Activated CD4-positive, alpha-beta memory T cell treated with anti-CD3 and anti-CD28 coated beads for 36 hours (primary cell): ENCODE measurements at regions not wholly inside any gene's neighbourhood (a gene's known extent, or its start where the extent isn't known, plus 50 kb on each side); places are given as distances from the start of the nearest gene placed in this dataset.

Experiments used
- CTCF ChIA-PET: fragments of 350-600 bp; sonication (Branson Sonifier 250); formaldehyde crosslinking; loops from one replicate; lab custom pipeline; 2021; ENCODE audit warnings: antibody characterized with exemption, inconsistent platforms; lab: Charles Lee
- POLR2A ChIA-PET: fragments of 350-600 bp; sonication (Branson Sonifier 250); formaldehyde crosslinking; loops from one replicate; lab custom pipeline; 2021; ENCODE audit warnings: antibody characterized with exemption; lab: Charles Lee
- DNase-seq: peaks from one replicate; pipeline ENCODE4 v3.0.0-alpha.2; 2020
- H3K27ac Mint-ChIP-seq: one replicate; pipeline ENCODE4 v1.8.0; 2021; ENCODE audit warnings: mixed read lengths
- H3K27me3 Mint-ChIP-seq: one replicate; pipeline ENCODE4 v1.8.0; 2021; ENCODE audit warnings: mixed read lengths
- H3K36me3 Mint-ChIP-seq: one replicate; pipeline ENCODE4 v1.8.0; 2021; ENCODE audit warnings: mixed read lengths
- H3K4me1 Mint-ChIP-seq: one replicate; pipeline ENCODE4 v1.8.0; 2021; ENCODE audit warnings: low read depth, mixed read lengths
- H3K4me3 Mint-ChIP-seq: one replicate; pipeline ENCODE4 v1.8.0; 2021; ENCODE audit warnings: mild to moderate bottlenecking, mixed read lengths
- H3K9me3 Mint-ChIP-seq: one replicate; pipeline ENCODE4 v1.8.0; 2021; ENCODE audit warnings: mixed read lengths
- intact Hi-C: fragments of 100-400 bp; cut with micrococcal nuclease; formaldehyde crosslinking; loops from one replicate; pipeline ENCODE4 v1.15.1; 2023

- Mint-ChIP-seq H3K9me3 (no peaks in the 10 kb centered on the region), H3K27ac (no peak overlapping the region), H3K27me3 (no peaks in the 10 kb centered on the region), H3K4me1 (peaks cover 5% of the 10 kb centered on the region), H3K4me3 (no peak overlapping the region), H3K36me3 (no peaks in the 10 kb centered on the region)
- peak; percentile 75 for DNase-seq
- intact Hi-C loops = no loop called here
- CTCF ChIA-PET = interaction anchor here (1.1 kb wide), 1 partner anchor 370 kb away, joined by 3 read pairs; no protein-coding TSS in a partner anchor
- POLR2A ChIA-PET = no interaction called here
These were observed 292.1 kb downstream of the SPRY2 start for GRCh38 chr13:80048802-80049201.

- POLR2A ChIA-PET = no interaction called here
- CTCF ChIA-PET = interaction anchor here (1.1 kb wide), 1 partner anchor 369 kb away, joined by 3 read pairs; no protein-coding TSS in a partner anchor
- intact Hi-C loops = no loop called here
- Mint-ChIP-seq H3K27me3 (no peaks in the 10 kb centered on the region), H3K4me3 (no peak overlapping the region), H3K27ac (no peak overlapping the region), H3K4me1 (peaks cover 5% of the 10 kb centered on the region), H3K9me3 (no peaks in the 10 kb centered on the region), H3K36me3 (no peaks in the 10 kb centered on the region)
- DNase-seq = no peak
These were observed 292.9 kb downstream of the SPRY2 start for GRCh38 chr13:80048030-80048429.

GRCh38 chr13:80047406-80047805 is 293.5 kb downstream of the SPRY2 start:
- intact Hi-C loops = no loop called here
- Mint-ChIP-seq H3K4me3 (no peak overlapping the region), H3K27me3 (no peaks in the 10 kb centered on the region), H3K36me3 (no peaks in the 10 kb centered on the region), H3K9me3 (no peaks in the 10 kb centered on the region), H3K4me1 (peaks cover 5% of the 10 kb centered on the region), H3K27ac (no peak overlapping the region)
- POLR2A ChIA-PET = no interaction called here
- no peak for DNase-seq
- CTCF ChIA-PET = interaction anchor here (1.1 kb wide), 1 partner anchor 368 kb away, joined by 3 read pairs; no protein-coding TSS in a partner anchor

GRCh38 chr13:80040981-80041317 is 300.0 kb downstream of the SPRY2 start:
- Mint-ChIP-seq H3K36me3 (no peaks in the 10 kb centered on the region), H3K9me3 (no peaks in the 10 kb centered on the region), H3K4me1 (no peaks in the 10 kb centered on the region), H3K27ac (no peak overlapping the region), H3K4me3 (no peak overlapping the region), H3K27me3 (no peaks in the 10 kb centered on the region)
- ChIA-PET CTCF (no interaction called here), POLR2A (no interaction called here)
- DNase-seq = no peak
- intact Hi-C loops = no loop called here

GRCh38 chr13:80040196-80040980 is 300.5 kb downstream of the SPRY2 start:
- Mint-ChIP-seq H3K36me3 (no peaks in the 10 kb centered on the region), H3K4me1 (no peaks in the 10 kb centered on the region), H3K27me3 (no peaks in the 10 kb centered on the region), H3K9me3 (no peaks in the 10 kb centered on the region), H3K4me3 (no peak overlapping the region), H3K27ac (no peak overlapping the region)
- DNase-seq = no peak
- ChIA-PET POLR2A (no interaction called here), CTCF (no interaction called here)
- intact Hi-C loops = no loop called here

- Mint-ChIP-seq H3K27me3 (no peaks in the 10 kb centered on the region), H3K36me3 (no peaks in the 10 kb centered on the region), H3K9me3 (no peaks in the 10 kb centered on the region), H3K27ac (no peak overlapping the region), H3K4me3 (no peak overlapping the region), H3K4me1 (no peaks in the 10 kb centered on the region)
- intact Hi-C loops = no loop called here
- ChIA-PET CTCF (no interaction called here), POLR2A (no interaction called here)
- no peak for DNase-seq
These were observed 301.9 kb downstream of the SPRY2 start for GRCh38 chr13:80039000-80039399.

- ChIA-PET CTCF (no interaction called here), POLR2A (no interaction called here)
- Mint-ChIP-seq H3K27ac (no peak overlapping the region), H3K36me3 (no peaks in the 10 kb centered on the region), H3K4me3 (no peak overlapping the region), H3K27me3 (no peaks in the 10 kb centered on the region), H3K9me3 (no peaks in the 10 kb centered on the region), H3K4me1 (no peaks in the 10 kb centered on the region)
- intact Hi-C loops = no loop called here
- DNase-seq = no peak
These were observed 302.6 kb downstream of the SPRY2 start for GRCh38 chr13:80038371-80038770.

- intact Hi-C loops = no loop called here
- no peak overlapping the region for H3K4me3 Mint-ChIP-seq
- ChIA-PET CTCF (no interaction called here), POLR2A (no interaction called here)
- H3K4me1 Mint-ChIP-seq = no peaks in the 10 kb centered on the region
- no peaks in the 10 kb centered on the region for H3K27me3 Mint-ChIP-seq
- no peak for DNase-seq
- H3K27ac Mint-ChIP-seq = no peak overlapping the region
- H3K36me3 Mint-ChIP-seq = no peaks in the 10 kb centered on the region
- no peaks in the 10 kb centered on the region for H3K9me3 Mint-ChIP-seq
These were observed 303.4 kb downstream of the SPRY2 start for GRCh38 chr13:80037505-80037888.

GRCh38 chr13:80036845-80037504 is 304.0 kb downstream of the SPRY2 start:
- ChIA-PET POLR2A (no interaction called here), CTCF (no interaction called here)
- no peaks in the 10 kb centered on the region for H3K4me1 Mint-ChIP-seq
- H3K9me3 Mint-ChIP-seq = no peaks in the 10 kb centered on the region
- H3K27me3 Mint-ChIP-seq = no peaks in the 10 kb centered on the region
- no peak for DNase-seq
- H3K4me3 Mint-ChIP-seq = no peak overlapping the region
- no peaks in the 10 kb centered on the region for H3K36me3 Mint-ChIP-seq
- intact Hi-C loops = no loop called here
- no peak overlapping the region for H3K27ac Mint-ChIP-seq

GRCh38 chr13:80035096-80035495 is 305.8 kb downstream of the SPRY2 start:
- H3K4me1 Mint-ChIP-seq = no peaks in the 10 kb centered on the region

GRCh38 chr13:80033951-80034350 is 307.0 kb downstream of the SPRY2 start:
- H3K4me3 Mint-ChIP-seq = no peak overlapping the region
- ChIA-PET CTCF (no interaction called here), POLR2A (no interaction called here)
- no peaks in the 10 kb centered on the region for H3K4me1 Mint-ChIP-seq
- intact Hi-C loops = no loop called here
- no peaks in the 10 kb centered on the region for H3K27me3 Mint-ChIP-seq
- no peaks in the 10 kb centered on the region for H3K9me3 Mint-ChIP-seq
- no peaks in the 10 kb centered on the region for H3K36me3 Mint-ChIP-seq
- no peak for DNase-seq
- no peak overlapping the region for H3K27ac Mint-ChIP-seq

More at GRCh38 chr13:80035096-80035495, 305.8 kb downstream of the SPRY2 start:
- DNase-seq = no peak
- no peaks in the 10 kb centered on the region for H3K27me3 Mint-ChIP-seq
- POLR2A ChIA-PET = no interaction called here
- CTCF ChIA-PET = no interaction called here
- H3K9me3 Mint-ChIP-seq = no peaks in the 10 kb centered on the region
- no peaks in the 10 kb centered on the region for H3K36me3 Mint-ChIP-seq
- no peak overlapping the region for H3K27ac Mint-ChIP-seq
- H3K4me3 Mint-ChIP-seq = no peak overlapping the region
- intact Hi-C loops = no loop called here

- H3K27me3 Mint-ChIP-seq = no peaks in the 10 kb centered on the region
- no peaks in the 10 kb centered on the region for H3K4me1 Mint-ChIP-seq
- no peak for DNase-seq
- CTCF ChIA-PET = no interaction called here
- H3K9me3 Mint-ChIP-seq = no peaks in the 10 kb centered on the region
- POLR2A ChIA-PET = no interaction called here
- intact Hi-C loops = no loop called here
- no peak overlapping the region for H3K27ac Mint-ChIP-seq
- no peaks in the 10 kb centered on the region for H3K36me3 Mint-ChIP-seq
- H3K4me3 Mint-ChIP-seq = no peak overlapping the region
These were observed 307.6 kb downstream of the SPRY2 start for GRCh38 chr13:80033286-80033685.

- POLR2A ChIA-PET = no interaction called here
- Mint-ChIP-seq H3K27ac (no peak overlapping the region), H3K36me3 (no peaks in the 10 kb centered on the region), H3K27me3 (no peaks in the 10 kb centered on the region), H3K9me3 (no peaks in the 10 kb centered on the region), H3K4me3 (no peak overlapping the region), H3K4me1 (no peaks in the 10 kb centered on the region)
- CTCF ChIA-PET = no interaction called here
- DNase-seq = no peak
- intact Hi-C loops = no loop called here
These were observed 310.4 kb downstream of the SPRY2 start for GRCh38 chr13:80030491-80030890.
